HL-60 (cell line): ENCODE measurements at regions not wholly inside any gene's neighbourhood (a gene's known extent, or its start where the extent isn't known, plus 50 kb on each side); places are given as distances from the start of the nearest gene placed in this dataset.

Experiments
- GABPA ChIP-seq: IDR thresholded peaks from 2 replicates; pipeline ENCODE4 v1.6.1; 2012; ENCODE audit warnings: low read depth
- TF ChIP-seq, protein P1 (sequence below): IDR thresholded peaks from one replicate; pipeline ENCODE4 v1.5.1; 2011; ENCODE audit warnings: low read length, control low read depth, inconsistent platforms; ENCODE audit not compliant: insufficient read depth

DNA sequence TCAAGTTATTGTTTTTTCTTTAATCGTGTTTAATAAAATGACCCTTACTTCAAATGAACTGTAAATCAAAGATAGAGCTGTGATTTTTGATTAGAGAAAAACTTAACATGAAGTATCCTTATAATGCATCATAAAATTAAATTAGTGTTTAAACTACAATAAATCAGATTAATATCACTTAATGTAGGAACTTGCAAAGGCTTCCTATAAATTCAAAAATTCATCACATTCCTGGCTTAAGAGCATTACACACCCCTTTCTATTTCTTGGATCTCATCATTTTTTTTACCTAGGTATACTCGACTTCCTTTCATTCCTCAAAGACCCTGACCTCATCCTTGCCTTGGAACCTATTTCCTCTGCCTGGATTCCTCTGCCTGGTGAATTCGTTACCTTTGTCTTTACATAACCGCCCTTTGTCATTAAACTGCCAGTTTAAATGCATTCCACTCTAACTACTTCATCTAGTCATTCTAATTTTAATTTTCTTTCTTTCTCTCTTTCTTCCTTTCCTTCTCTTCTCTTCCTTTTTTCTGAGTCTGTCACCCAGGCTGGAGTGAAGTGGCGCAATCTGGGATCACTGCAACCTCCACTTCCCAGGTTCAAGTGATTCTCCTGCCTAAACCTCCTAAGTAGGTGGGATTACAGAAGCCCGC lies 1244.5 kb downstream of the OTOL1 start:
- TF ChIP-seq, protein P1, sequence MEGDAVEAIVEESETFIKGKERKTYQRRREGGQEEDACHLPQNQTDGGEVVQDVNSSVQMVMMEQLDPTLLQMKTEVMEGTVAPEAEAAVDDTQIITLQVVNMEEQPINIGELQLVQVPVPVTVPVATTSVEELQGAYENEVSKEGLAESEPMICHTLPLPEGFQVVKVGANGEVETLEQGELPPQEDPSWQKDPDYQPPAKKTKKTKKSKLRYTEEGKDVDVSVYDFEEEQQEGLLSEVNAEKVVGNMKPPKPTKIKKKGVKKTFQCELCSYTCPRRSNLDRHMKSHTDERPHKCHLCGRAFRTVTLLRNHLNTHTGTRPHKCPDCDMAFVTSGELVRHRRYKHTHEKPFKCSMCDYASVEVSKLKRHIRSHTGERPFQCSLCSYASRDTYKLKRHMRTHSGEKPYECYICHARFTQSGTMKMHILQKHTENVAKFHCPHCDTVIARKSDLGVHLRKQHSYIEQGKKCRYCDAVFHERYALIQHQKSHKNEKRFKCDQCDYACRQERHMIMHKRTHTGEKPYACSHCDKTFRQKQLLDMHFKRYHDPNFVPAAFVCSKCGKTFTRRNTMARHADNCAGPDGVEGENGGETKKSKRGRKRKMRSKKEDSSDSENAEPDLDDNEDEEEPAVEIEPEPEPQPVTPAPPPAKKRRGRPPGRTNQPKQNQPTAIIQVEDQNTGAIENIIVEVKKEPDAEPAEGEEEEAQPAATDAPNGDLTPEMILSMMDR: no peak
- TF ChIP-seq GABPA: no peak
